SU-DHL-6 (cell line): ENCODE measurements at regions not wholly inside any gene's neighbourhood (a gene's known extent, or its start where the extent isn't known, plus 50 kb on each side); places are given as distances from the start of the nearest gene placed in this dataset.

Experiments
- H2AFZ ChIP-seq: fragments of 200-600 bp; sonication (generic); 2 replicates; pipeline ENCODE4 v1.6.1; 2014; ENCODE audit warnings: low read depth, mild to moderate bottlenecking, moderate library complexity, mixed read lengths, antibody characterized with exemption, low read length; ENCODE audit not compliant: severe bottlenecking
- H3F3A ChIP-seq: fragments of 200-600 bp; shearing (Covaris generic); 2 replicates; pipeline ENCODE4 v1.6.0; 2016; ENCODE audit warnings: antibody characterized with exemption, mild to moderate bottlenecking; ENCODE audit not compliant: insufficient read depth
- H3K27ac ChIP-seq: fragments of 200-600 bp; sonication (generic); 2 replicates; pipeline ENCODE4 v1.5.1; 2016; ENCODE audit warnings: low read depth, mild to moderate bottlenecking, low read length, moderate library complexity, mixed read lengths
- H3K27me3 ChIP-seq: fragments of 200-600 bp; sonication (generic), shearing (Covaris generic); 2 replicates; pipeline ENCODE4 v1.6.0; 2014; ENCODE audit warnings: mild to moderate bottlenecking, low read length
- H3K36me3 ChIP-seq: fragments of 200-600 bp; sonication (generic); 2 replicates; pipeline ENCODE4 v1.6.1; 2014; ENCODE audit warnings: mild to moderate bottlenecking, low read length, mixed read lengths
- H3K4me2 ChIP-seq: fragments of 300-600, 200-600 bp; shearing (Covaris generic), sonication (generic); 2 replicates; pipeline ENCODE4 v1.6.0; 2014; ENCODE audit warnings: low read length, low read depth, mild to moderate bottlenecking; ENCODE audit not compliant: poor library complexity, severe bottlenecking
- H3K4me3 ChIP-seq: fragments of 200-600 bp; sonication (generic); 2 replicates; pipeline ENCODE4 v1.5.1; 2014; ENCODE audit warnings: antibody characterized with exemption, low read length, mild to moderate bottlenecking, mixed read lengths; ENCODE audit not compliant: insufficient read depth, poor library complexity, severe bottlenecking
- H3K79me2 ChIP-seq: fragments of 200-600 bp; sonication (generic); 2 replicates; pipeline ENCODE4 v1.6.1; 2014; ENCODE audit warnings: mild to moderate bottlenecking, low read length, moderate library complexity; ENCODE audit not compliant: insufficient read depth
- H3K9ac ChIP-seq: fragments of 200-600 bp; sonication (generic); 2 replicates; pipeline ENCODE4 v1.7.0; 2014; ENCODE audit warnings: mild to moderate bottlenecking, low read length
- H3K9me2 ChIP-seq: fragments of 200-600 bp; sonication (generic); replicated peaks from 2 replicates; pipeline ENCODE4 v1.6.1; 2014; ENCODE audit warnings: low read length; ENCODE audit not compliant: insufficient read depth
- H3K9me3 ChIP-seq: fragments of 200-600 bp; sonication (generic); 2 replicates; pipeline ENCODE4 v1.6.1; 2014; ENCODE audit warnings: low read length, mixed read lengths; ENCODE audit not compliant: insufficient read depth
- H4K20me1 ChIP-seq: fragments of 200-600 bp; sonication (generic); 2 replicates; pipeline ENCODE4 v1.6.1; 2014; ENCODE audit warnings: low read depth, mild to moderate bottlenecking, antibody characterized with exemption, low read length, moderate library complexity, mixed read lengths
- CTCF ChIP-seq: fragments of 200-600 bp; sonication (generic); IDR thresholded peaks from one replicate; pipeline ENCODE4 v1.5.1; 2017; ENCODE audit warnings: antibody characterized with exemption, mild to moderate bottlenecking, low read length, moderate library complexity; ENCODE audit not compliant: insufficient read depth, poor library complexity, severe bottlenecking
- EZH2phosphoT487 ChIP-seq: fragments of 200-600 bp; sonication (generic), shearing (Covaris generic); conservative IDR thresholded peaks from 2 replicates; pipeline ENCODE4 v1.6.1; 2018; ENCODE audit warnings: mild to moderate bottlenecking, antibody characterized with exemption, low read length, moderate library complexity, mixed read lengths

GRCh38 chr11:92141725-92142124 lies 82.9 kb upstream of the FAT3 start:
- H3K27ac ChIP-seq = no peak overlapping the region
- H3F3A ChIP-seq = no peaks in the 10 kb centered on the region
- no peak overlapping the region for H3K9ac ChIP-seq
- H3K9me2 ChIP-seq = no peaks in the 10 kb centered on the region
- TF ChIP-seq CTCF (no peak), EZH2phosphoT487 (no peak)
- no peaks in the 10 kb centered on the region for H3K36me3 ChIP-seq
- no peaks in the 10 kb centered on the region for H3K79me2 ChIP-seq
- H3K27me3 ChIP-seq = no peaks in the 10 kb centered on the region
- no peak overlapping the region for H2AFZ ChIP-seq
- no peak overlapping the region for H3K4me3 ChIP-seq
- H4K20me1 ChIP-seq = no peaks in the 10 kb centered on the region
- no peak overlapping the region for H3K4me2 ChIP-seq
- H3K9me3 ChIP-seq = no peaks in the 10 kb centered on the region

DNA sequence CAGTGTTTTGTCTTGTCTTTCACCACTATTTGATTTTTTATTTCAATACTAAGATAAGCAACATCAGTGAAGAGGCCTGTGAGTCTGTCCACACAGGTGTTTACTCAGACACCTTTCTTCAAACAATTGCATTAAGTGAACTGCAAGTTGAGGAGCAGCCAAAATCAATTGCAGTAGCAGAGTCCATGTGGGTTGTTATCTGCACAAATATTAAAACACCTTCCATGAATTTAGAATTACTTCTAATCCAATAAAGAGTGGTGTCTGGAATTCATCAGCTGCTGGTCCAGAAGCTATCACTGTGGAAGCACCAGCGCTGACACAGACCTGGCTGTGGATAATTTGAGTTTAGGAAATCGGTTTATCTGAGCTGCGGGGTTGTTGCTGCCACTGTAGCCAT lies 83.5 kb upstream of the FAT3 start:
- H3K79me2 ChIP-seq = no peaks in the 10 kb centered on the region
- no peaks in the 10 kb centered on the region for H4K20me1 ChIP-seq
- no peaks in the 10 kb centered on the region for H3K27me3 ChIP-seq
- H2AFZ ChIP-seq = no peak overlapping the region
- no peaks in the 10 kb centered on the region for H3K9me2 ChIP-seq
- no peak overlapping the region for H3K4me2 ChIP-seq
- no peak for TF ChIP-seq EZH2phosphoT487
- no peak for TF ChIP-seq CTCF
- H3K4me3 ChIP-seq = no peak overlapping the region
- no peaks in the 10 kb centered on the region for H3K9me3 ChIP-seq
- no peak overlapping the region for H3K27ac ChIP-seq
- no peak overlapping the region for H3K9ac ChIP-seq
- H3F3A ChIP-seq = no peaks in the 10 kb centered on the region
- no peaks in the 10 kb centered on the region for H3K36me3 ChIP-seq

DNA sequence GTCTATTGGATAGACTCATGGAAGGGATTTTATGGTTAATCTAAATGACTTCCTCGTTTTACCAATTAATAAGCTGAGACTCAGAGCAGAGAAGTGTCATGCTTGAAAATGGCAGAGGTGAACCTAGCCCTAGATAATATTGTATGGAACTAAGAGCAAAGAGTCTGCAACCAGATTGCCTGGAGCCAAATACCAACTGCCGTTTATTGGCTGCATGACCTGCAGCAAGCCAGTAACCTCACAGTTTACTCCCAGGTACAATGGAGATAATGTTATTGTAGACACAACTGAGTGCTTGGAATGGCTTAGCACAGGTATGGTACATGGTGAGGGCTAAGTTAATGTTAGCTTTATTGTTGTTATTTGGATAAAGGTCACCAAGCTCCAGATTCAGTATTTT lies 84.6 kb upstream of the FAT3 start:
- TF ChIP-seq CTCF = no peak
- TF ChIP-seq EZH2phosphoT487 = no peak
- Histone ChIP-seq H3K79me2 (no peaks in the 10 kb centered on the region), H3K9me3 (no peaks in the 10 kb centered on the region), H3K27me3 (no peaks in the 10 kb centered on the region), H4K20me1 (no peaks in the 10 kb centered on the region), H3K4me3 (no peak overlapping the region), H3K9ac (no peak overlapping the region), H3F3A (no peaks in the 10 kb centered on the region), H3K27ac (no peak overlapping the region), H2AFZ (no peak overlapping the region), H3K4me2 (no peak overlapping the region), H3K36me3 (no peaks in the 10 kb centered on the region), H3K9me2 (no peaks in the 10 kb centered on the region)

- Histone ChIP-seq H3K27me3 (no peaks in the 10 kb centered on the region), H3K9me2 (no peaks in the 10 kb centered on the region), H3K9me3 (no peaks in the 10 kb centered on the region), H2AFZ (no peak overlapping the region), H3K79me2 (no peaks in the 10 kb centered on the region), H3F3A (no peaks in the 10 kb centered on the region), H3K9ac (no peak overlapping the region), H3K4me3 (no peak overlapping the region), H3K36me3 (no peaks in the 10 kb centered on the region), H3K4me2 (no peak overlapping the region), H4K20me1 (no peaks in the 10 kb centered on the region), H3K27ac (no peak overlapping the region)
- no peak for TF ChIP-seq EZH2phosphoT487
- no peak for TF ChIP-seq CTCF
Observed at GRCh38 chr11:92138296-92138695, 86.3 kb upstream of the FAT3 start.
